AG08395 (cell line): ENCODE measurements at regions not wholly inside any gene's neighbourhood (a gene's known extent, or its start where the extent isn't known, plus 50 kb on each side); places are given as distances from the start of the nearest gene placed in this dataset.
"Not testable (repeated sequence)": the region's sequence is repeated elsewhere in the genome, so short reads cannot be mapped to it uniquely, and the experiment has no call there.

Source experiments
- DNase-seq: peaks from one replicate; pipeline ENCODE4 v3.0.0; 2012; ENCODE audit warnings: mixed read lengths, low spot score

GRCh38 chrX:15116900-15117299, 153.0 kb downstream of the ASB9 start:
- DNase-seq: no peak

- DNase-seq: no peak
Observed at GRCh38 chrX:15114743-15115566, 154.9 kb downstream of the ASB9 start.

- DNase-seq: no peak
Observed at GRCh38 chrX:15107367-15107988, 162.4 kb downstream of the ASB9 start.

- DNase-seq: no peak
Observed at GRCh38 chrX:15098505-15098904, 171.4 kb downstream of the ASB9 start.

- DNase-seq: no peak
Observed at GRCh38 chrX:15087747-15088146, 182.1 kb downstream of the ASB9 start.

GRCh38 chrX:15073313-15073712, 196.6 kb downstream of the ASB9 start:
- no peak for DNase-seq

- DNase-seq: no peak
Observed at GRCh38 chrX:15072880-15073279, 197.0 kb downstream of the ASB9 start.

- DNase-seq: no peak
Observed at GRCh38 chrX:15072259-15072658, 197.6 kb downstream of the ASB9 start.

GRCh38 chrX:15059474-15059873, 186.3 kb downstream of the MOSPD2 start:
- DNase-seq: peak; percentile 5

- DNase-seq: no peak
Observed at GRCh38 chrX:15056044-15056443, 182.8 kb downstream of the MOSPD2 start.

GRCh38 chrX:15055146-15055930, 182.1 kb downstream of the MOSPD2 start:
- peak; percentile 31 for DNase-seq

- no peak for DNase-seq
Observed at GRCh38 chrX:15050395-15050794, 177.2 kb downstream of the MOSPD2 start.

- DNase-seq: no peak
Observed at GRCh38 chrX:15043538-15043937, 170.3 kb downstream of the MOSPD2 start.

- no peak for DNase-seq
Observed at GRCh38 chrX:15033917-15034316, 160.7 kb downstream of the MOSPD2 start.

- DNase-seq: no peak
Observed at GRCh38 chrX:15017491-15017890, 144.3 kb downstream of the MOSPD2 start.

GRCh38 chrX:15016051-15016450, 142.8 kb downstream of the MOSPD2 start:
- no peak for DNase-seq

GRCh38 chrX:15014281-15014680, 141.1 kb downstream of the MOSPD2 start:
- DNase-seq: peak; percentile 12

- DNase-seq: no peak
Observed at GRCh38 chrX:15013461-15013860, 140.2 kb downstream of the MOSPD2 start.

- DNase-seq: no peak
Observed at GRCh38 chrX:14997271-14997670, 124.0 kb downstream of the MOSPD2 start.

- not testable (repeated sequence) for DNase-seq
Observed at GRCh38 chrX:14984425-14984824, 111.2 kb downstream of the MOSPD2 start.
